ACC112 (cell line): ENCODE measurements at regions not wholly inside any gene's neighbourhood (a gene's known extent, or its start where the extent isn't known, plus 50 kb on each side); places are given as distances from the start of the nearest gene placed in this dataset.
A peak's percentile ranks its signal among the peaks of the same experiment; 100 is the strongest.
"Not testable (repeated sequence)": the region's sequence is repeated elsewhere in the genome, so short reads cannot be mapped to it uniquely, and the experiment has no call there.

Source experiments
- H2AFZ ChIP-seq: fragments of 200-600 bp; sonication (generic); one replicate; pipeline ENCODE4 v1.6.0; 2017; ENCODE audit warnings: antibody characterized with exemption, low read length; ENCODE audit not compliant: unreplicated experiment
- H3K27ac ChIP-seq: fragments of 200-600 bp; sonication (generic); 2 replicates; pipeline ENCODE4 v1.5.1; 2014; ENCODE audit warnings: low read depth, mild to moderate bottlenecking, antibody characterized with exemption, low read length, moderate library complexity
- H3K27me3 ChIP-seq: fragments of 200-600 bp; sonication (generic); 2 replicates; pipeline ENCODE4 v1.6.1; 2014; ENCODE audit warnings: mild to moderate bottlenecking, antibody characterized with exemption, low read length, moderate library complexity, mixed read lengths; ENCODE audit not compliant: insufficient read depth
- H3K36me3 ChIP-seq: fragments of 200-600 bp; sonication (generic); 2 replicates; pipeline ENCODE4 v1.6.1; 2016; ENCODE audit warnings: mild to moderate bottlenecking, antibody characterized with exemption, low read length, moderate library complexity, mixed read lengths; ENCODE audit not compliant: insufficient read depth
- H3K4me1 ChIP-seq: fragments of 200-600 bp; sonication (generic); one replicate; pipeline ENCODE4 v1.6.1; 2016; ENCODE audit warnings: low read length, mixed read lengths; ENCODE audit not compliant: insufficient read depth, unreplicated experiment, control insufficient read depth
- H3K4me3 ChIP-seq: fragments of 200-600 bp; sonication (generic); 2 replicates; pipeline ENCODE4 v1.5.1; 2014; ENCODE audit warnings: mild to moderate bottlenecking, low read depth, low read length
- H3K79me2 ChIP-seq: fragments of 200-600 bp; sonication (generic); one replicate; pipeline ENCODE4 v1.6.0; 2016; ENCODE audit warnings: low read length; ENCODE audit not compliant: control insufficient read depth, unreplicated experiment, insufficient read depth

GRCh38 chr7:36048141-36048901, 104.7 kb upstream of the EEPD1 start:
- peak overlapping the region; percentile 2 for H2AFZ ChIP-seq

DNA sequence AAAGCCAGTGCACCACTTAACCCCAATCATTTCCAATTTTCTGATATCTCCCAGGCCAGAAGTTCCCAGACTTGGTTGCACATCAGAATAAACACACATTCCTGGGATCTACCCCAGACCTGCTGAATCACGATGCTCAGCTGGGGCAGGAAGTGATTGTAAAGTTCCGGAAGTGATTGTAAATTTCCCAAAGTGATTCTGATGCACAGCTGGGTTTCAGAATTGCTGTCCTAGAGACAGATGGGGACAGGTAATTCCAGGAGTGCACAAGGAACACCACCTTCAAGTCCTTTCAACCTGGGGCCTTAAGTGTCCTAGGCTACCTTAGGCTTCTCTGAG, 104.2 kb upstream of the EEPD1 start:
- no peaks in the 10 kb centered on the region for H3K27me3 ChIP-seq
- H3K27ac ChIP-seq: peak overlapping the region; percentile 59
- H3K4me3 ChIP-seq: no peak overlapping the region
- H3K4me1 ChIP-seq: peaks cover 34% of the 10 kb centered on the region
- H3K79me2 ChIP-seq: no peaks in the 10 kb centered on the region
- no peaks in the 10 kb centered on the region for H3K36me3 ChIP-seq
- peak overlapping the region; percentile 2 for H2AFZ ChIP-seq

More at GRCh38 chr7:36048141-36048901, 104.7 kb upstream of the EEPD1 start:
- H3K27ac ChIP-seq: peak overlapping the region; percentile 59
- H3K36me3 ChIP-seq: no peaks in the 10 kb centered on the region
- H3K79me2 ChIP-seq: no peaks in the 10 kb centered on the region
- H3K4me1 ChIP-seq: peaks cover 34% of the 10 kb centered on the region
- H3K4me3 ChIP-seq: no peak overlapping the region
- no peaks in the 10 kb centered on the region for H3K27me3 ChIP-seq

DNA sequence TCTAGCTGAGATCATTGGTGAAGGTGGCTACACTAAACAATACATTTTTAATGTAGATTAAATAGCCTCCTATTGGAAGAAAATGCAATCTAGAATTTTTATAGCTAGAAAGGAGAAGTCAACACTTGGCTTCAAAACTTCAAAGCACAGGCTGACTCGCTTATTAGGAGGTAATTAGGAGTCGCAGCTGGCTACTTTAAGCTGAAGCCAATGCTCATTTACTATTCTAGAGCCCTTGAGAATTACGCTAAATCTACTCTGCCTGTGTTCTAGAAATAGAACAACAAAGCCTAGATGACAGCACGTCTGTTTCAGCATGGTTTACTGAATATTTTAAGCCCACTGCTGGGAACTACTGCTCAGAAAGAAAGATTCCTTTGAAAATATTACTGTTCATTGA, 101.6 kb upstream of the EEPD1 start:
- Histone ChIP-seq H3K4me3 (no peak overlapping the region), H2AFZ (no peak overlapping the region), H3K36me3 (no peaks in the 10 kb centered on the region), H3K4me1 (peaks cover 29% of the 10 kb centered on the region), H3K27me3 (no peaks in the 10 kb centered on the region), H3K79me2 (no peaks in the 10 kb centered on the region), H3K27ac (no peak overlapping the region)

DNA sequence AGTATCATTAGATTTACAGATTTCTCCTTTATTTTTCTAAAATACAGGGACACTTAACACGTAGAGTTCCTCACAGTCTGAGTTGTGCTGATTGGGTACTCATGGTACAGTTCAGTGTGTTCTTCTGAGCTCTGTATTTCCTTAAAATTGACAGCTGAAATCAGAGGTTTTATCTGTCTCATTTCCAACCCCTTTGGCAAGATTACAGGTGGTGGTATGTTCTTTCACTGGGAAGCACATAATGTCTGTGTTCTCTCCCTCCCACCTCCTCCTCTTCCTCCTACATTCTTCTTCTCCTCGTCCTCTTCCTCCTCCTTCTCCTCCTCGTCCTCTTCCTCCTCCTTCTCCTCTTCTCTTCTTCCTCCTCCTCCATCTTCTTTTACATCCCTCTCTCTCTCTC, 99.5 kb upstream of the EEPD1 start:
- Histone ChIP-seq H3K27me3 (no peaks in the 10 kb centered on the region), H3K4me1 (peaks cover 16% of the 10 kb centered on the region), H3K36me3 (no peaks in the 10 kb centered on the region), H3K79me2 (no peaks in the 10 kb centered on the region), H3K4me3 (no peak overlapping the region), H3K27ac (no peak overlapping the region), H2AFZ (no peak overlapping the region)

DNA sequence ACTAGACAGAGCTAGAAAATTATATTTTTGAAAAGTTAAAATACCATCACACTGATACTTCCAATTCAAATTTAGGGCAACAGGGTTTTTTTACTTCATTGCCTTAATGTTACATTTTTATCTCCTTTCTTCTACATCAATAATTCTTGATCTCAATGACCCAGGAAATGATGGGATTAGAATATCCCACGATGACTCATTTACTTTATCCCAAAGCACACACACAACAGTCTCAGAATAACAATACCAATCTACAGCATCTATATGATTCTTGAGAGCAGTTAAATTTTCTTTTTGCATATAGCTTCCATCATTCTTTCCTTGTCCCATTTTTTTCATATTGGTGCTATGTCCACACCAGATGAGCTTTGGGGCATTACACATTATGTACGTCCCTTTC, 98.4 kb upstream of the EEPD1 start:
- no peaks in the 10 kb centered on the region for H3K79me2 ChIP-seq
- peaks cover 9% of the 10 kb centered on the region for H3K4me1 ChIP-seq
- no peaks in the 10 kb centered on the region for H3K27me3 ChIP-seq
- no peak overlapping the region for H3K27ac ChIP-seq
- H2AFZ ChIP-seq: no peak overlapping the region
- H3K36me3 ChIP-seq: no peaks in the 10 kb centered on the region
- H3K4me3 ChIP-seq: no peak overlapping the region

- Histone ChIP-seq H3K27me3 (no peaks in the 10 kb centered on the region), H3K4me3 (no peak overlapping the region), H2AFZ (no peak overlapping the region), H3K27ac (no peak overlapping the region), H3K4me1 (peaks cover 9% of the 10 kb centered on the region), H3K36me3 (no peaks in the 10 kb centered on the region), H3K79me2 (no peaks in the 10 kb centered on the region)
Measured at GRCh38 chr7:36055207-36055606, 97.8 kb upstream of the EEPD1 start.

DNA sequence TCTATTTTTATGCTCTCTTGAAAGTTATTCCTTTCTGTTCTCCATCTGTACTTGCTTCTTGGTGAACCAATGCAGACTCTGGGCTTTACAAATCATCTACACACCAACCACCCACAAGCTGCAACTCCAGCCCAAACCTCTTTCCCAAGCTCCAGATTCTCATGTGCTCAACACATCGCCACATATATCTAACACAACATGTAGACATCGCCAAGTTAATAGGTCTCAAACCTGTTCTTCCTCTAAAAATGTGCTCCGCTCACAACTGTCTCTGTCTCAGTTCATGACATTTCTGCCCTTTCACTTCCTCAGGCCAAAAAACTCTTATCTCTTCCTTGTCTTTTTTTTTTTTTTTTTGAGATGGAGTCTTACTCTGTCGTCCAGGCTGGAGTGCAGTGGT, 95.7 kb upstream of the EEPD1 start:
- no peaks in the 10 kb centered on the region for H3K79me2 ChIP-seq
- H3K27me3 ChIP-seq: peaks cover 7% of the 10 kb centered on the region; the same call in 1 of the 2 replicates
- peaks cover 9% of the 10 kb centered on the region for H3K4me1 ChIP-seq
- no peak overlapping the region for H3K4me3 ChIP-seq
- no peak overlapping the region for H2AFZ ChIP-seq
- H3K27ac ChIP-seq: no peak overlapping the region
- H3K36me3 ChIP-seq: no peaks in the 10 kb centered on the region

DNA sequence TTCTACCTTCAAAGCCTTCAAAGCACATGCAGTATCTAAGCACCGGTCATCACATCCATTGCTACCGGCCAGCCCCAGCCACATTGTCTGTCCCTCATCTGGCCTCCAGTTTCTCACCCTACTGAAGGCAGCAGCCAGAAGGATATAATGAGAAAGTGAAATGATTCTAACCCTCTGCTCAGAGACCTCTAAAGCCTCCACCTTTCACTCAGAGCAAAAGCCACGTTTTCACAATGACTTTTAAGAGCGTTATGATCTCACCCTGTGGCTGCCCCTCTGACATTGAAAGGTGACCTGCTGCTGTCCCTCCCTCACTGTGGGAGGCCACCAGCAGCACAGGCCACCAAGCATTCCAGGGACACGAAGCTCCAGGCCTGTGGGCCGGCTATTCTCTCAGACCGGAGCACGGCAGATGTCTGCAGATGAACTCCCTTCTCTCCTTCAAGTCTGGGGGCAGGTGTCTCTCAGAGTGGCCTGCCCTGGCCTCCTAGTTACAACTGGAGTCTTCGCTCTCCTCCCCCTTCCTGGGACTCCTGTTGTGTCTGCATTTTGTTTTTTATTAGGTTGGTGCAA, 94.9 kb upstream of the EEPD1 start:
- no peak overlapping the region for H3K4me3 ChIP-seq
- peaks cover 9% of the 10 kb centered on the region for H3K4me1 ChIP-seq
- no peak overlapping the region for H3K27ac ChIP-seq
- no peak overlapping the region for H2AFZ ChIP-seq
- no peaks in the 10 kb centered on the region for H3K36me3 ChIP-seq
- peaks cover 7% of the 10 kb centered on the region; the same call in 1 of the 2 replicates for H3K27me3 ChIP-seq
- H3K79me2 ChIP-seq: no peaks in the 10 kb centered on the region

- H3K79me2 ChIP-seq, H3K27me3 ChIP-seq, H3K36me3 ChIP-seq, H2AFZ ChIP-seq, H3K4me3 ChIP-seq, H3K4me1 ChIP-seq, H3K27ac ChIP-seq: not testable (repeated sequence)
Measured at GRCh38 chr7:36060388-36060787, 92.7 kb upstream of the EEPD1 start.

GRCh38 chr7:36062154-36062815, 90.8 kb upstream of the EEPD1 start:
- Histone ChIP-seq H3K27me3 (peaks cover 7% of the 10 kb centered on the region; the same call in 1 of the 2 replicates), H3K27ac (no peak overlapping the region), H3K4me3 (no peak overlapping the region), H3K4me1 (no peaks in the 10 kb centered on the region), H3K79me2 (no peaks in the 10 kb centered on the region), H2AFZ (no peak overlapping the region), H3K36me3 (no peaks in the 10 kb centered on the region)

DNA sequence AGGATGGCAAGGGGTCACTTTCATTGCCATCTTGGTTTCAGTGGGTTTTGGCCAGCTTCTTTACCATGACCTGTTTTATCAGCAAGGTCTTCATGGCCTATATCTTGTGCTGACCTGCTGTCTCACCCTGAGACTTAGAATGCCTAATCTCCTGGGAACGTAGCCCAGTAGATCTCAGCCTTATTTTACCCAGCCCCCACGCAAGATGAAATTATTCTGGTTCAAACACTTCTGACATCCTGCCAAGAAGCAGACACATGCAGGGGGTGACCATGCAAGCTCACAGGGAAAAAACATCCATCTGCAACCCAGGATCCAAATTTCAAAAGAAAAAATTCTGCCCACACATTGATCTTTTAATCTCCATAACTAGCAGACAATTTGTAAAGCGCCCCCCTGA, 88.4 kb upstream of the EEPD1 start:
- Histone ChIP-seq H3K36me3 (no peaks in the 10 kb centered on the region), H3K4me3 (no peak overlapping the region), H3K79me2 (no peaks in the 10 kb centered on the region), H3K27me3 (peaks cover 7% of the 10 kb centered on the region; the same call in 1 of the 2 replicates), H3K4me1 (no peaks in the 10 kb centered on the region), H3K27ac (no peak overlapping the region), H2AFZ (no peak overlapping the region)
